DOHH2 (cell line): ENCODE measurements at regions not wholly inside any gene's neighbourhood (a gene's known extent, or its start where the extent isn't known, plus 50 kb on each side); places are given as distances from the start of the nearest gene placed in this dataset.

ENCODE experiments used
- H3F3A ChIP-seq: fragments of 200-600 bp; sonication (generic), shearing (Covaris generic); 2 replicates; pipeline ENCODE4 v1.6.0; 2016; ENCODE audit warnings: antibody characterized with exemption, mild to moderate bottlenecking; ENCODE audit not compliant: control insufficient read depth, insufficient read depth
- H3K27ac ChIP-seq: fragments of 200-600 bp; sonication (generic); 2 replicates; pipeline ENCODE4 v1.5.1; 2014; ENCODE audit warnings: low read depth, mild to moderate bottlenecking, low read length, moderate library complexity
- H3K27me3 ChIP-seq: fragments of 200-600 bp; sonication (generic); 2 replicates; pipeline ENCODE4 v1.6.1; 2014; ENCODE audit warnings: mild to moderate bottlenecking, low read length, mixed read lengths; ENCODE audit not compliant: control insufficient read depth
- H3K36me3 ChIP-seq: fragments of 200-600 bp; sonication (generic); 2 replicates; pipeline ENCODE4 v1.6.1; 2014; ENCODE audit warnings: mild to moderate bottlenecking, low read length, moderate library complexity, mixed read lengths; ENCODE audit not compliant: control insufficient read depth
- H3K4me1 ChIP-seq: fragments of 200-600 bp; sonication (generic); 2 replicates; pipeline ENCODE4 v1.6.1; 2014; ENCODE audit warnings: mild to moderate bottlenecking, low read length, mixed read lengths; ENCODE audit not compliant: control insufficient read depth
- H3K4me2 ChIP-seq: fragments of 200-600 bp; sonication (generic); 2 replicates; pipeline ENCODE4 v1.6.0; 2014; ENCODE audit warnings: mild to moderate bottlenecking, low read length, moderate library complexity
- H3K4me3 ChIP-seq: fragments of 200-600 bp; sonication (generic); 2 replicates; pipeline ENCODE4 v1.5.1; 2014; ENCODE audit warnings: mild to moderate bottlenecking, low read length, mixed read lengths
- H3K79me2 ChIP-seq: fragments of 200-600 bp; sonication (generic); 2 replicates; pipeline ENCODE4 v1.6.1; 2014; ENCODE audit warnings: mild to moderate bottlenecking, low read length, mixed read lengths; ENCODE audit not compliant: control insufficient read depth
- H3K9me2 ChIP-seq: fragments of 200-600 bp; sonication (generic); replicated peaks from 2 replicates; pipeline ENCODE4 v1.6.1; 2014; ENCODE audit warnings: mild to moderate bottlenecking, low read length, mixed read lengths; ENCODE audit not compliant: control insufficient read depth
- H3K9me3 ChIP-seq: fragments of 200-600 bp; sonication (generic); 2 replicates; pipeline ENCODE4 v1.6.1; 2014; ENCODE audit warnings: antibody characterized with exemption, low read length, mixed read lengths; ENCODE audit not compliant: control insufficient read depth, insufficient read depth
- H4K20me1 ChIP-seq: fragments of 200-600 bp; sonication (generic); 2 replicates; pipeline ENCODE4 v1.6.0; 2014; ENCODE audit warnings: low read depth, mild to moderate bottlenecking, antibody characterized with exemption, low read length, moderate library complexity; ENCODE audit not compliant: control insufficient read depth, insufficient read depth
- CTCF ChIP-seq: fragments of 200-600 bp; sonication (generic); IDR thresholded peaks from one replicate; pipeline ENCODE4 v1.5.1; 2014; ENCODE audit warnings: antibody characterized with exemption, mild to moderate bottlenecking, low read depth, low read length; ENCODE audit not compliant: poor library complexity, severe bottlenecking
- EZH2phosphoT487 ChIP-seq: fragments of 200-600 bp; sonication (generic); IDR thresholded peaks from 2 replicates; pipeline ENCODE4 v1.6.1; 2017; ENCODE audit warnings: borderline replicate concordance, mild to moderate bottlenecking, antibody characterized with exemption, low read length, moderate library complexity, mixed read lengths

GRCh38 chr4:179631321-179631720, 2189.1 kb upstream of the AGA start:
- no peak overlapping the region for H3K4me3 ChIP-seq
- H4K20me1 ChIP-seq: no peaks in the 10 kb centered on the region
- no peaks in the 10 kb centered on the region for H3F3A ChIP-seq
- no peaks in the 10 kb centered on the region for H3K36me3 ChIP-seq
- no peaks in the 10 kb centered on the region for H3K4me1 ChIP-seq
- H3K27ac ChIP-seq: no peak overlapping the region
- TF ChIP-seq EZH2phosphoT487: no peak
- TF ChIP-seq CTCF: no peak
- no peak overlapping the region for H3K4me2 ChIP-seq
- no peaks in the 10 kb centered on the region for H3K9me2 ChIP-seq
- H3K79me2 ChIP-seq: no peaks in the 10 kb centered on the region
- no peaks in the 10 kb centered on the region for H3K9me3 ChIP-seq
- no peaks in the 10 kb centered on the region for H3K27me3 ChIP-seq

- H3K27me3 ChIP-seq: no peaks in the 10 kb centered on the region
- no peak overlapping the region for H3K4me2 ChIP-seq
- no peak for TF ChIP-seq EZH2phosphoT487
- TF ChIP-seq CTCF: no peak
- H3K4me1 ChIP-seq: no peaks in the 10 kb centered on the region
- H3K9me3 ChIP-seq: no peaks in the 10 kb centered on the region
- no peaks in the 10 kb centered on the region for H3K79me2 ChIP-seq
- H3K9me2 ChIP-seq: no peaks in the 10 kb centered on the region
- H3K27ac ChIP-seq: no peak overlapping the region
- no peaks in the 10 kb centered on the region for H3F3A ChIP-seq
- H3K36me3 ChIP-seq: no peaks in the 10 kb centered on the region
- no peaks in the 10 kb centered on the region for H4K20me1 ChIP-seq
- no peak overlapping the region for H3K4me3 ChIP-seq
These were observed 2192.6 kb upstream of the AGA start for GRCh38 chr4:179634862-179635261.

GRCh38 chr4:179662522-179662921, 2220.3 kb upstream of the AGA start:
- no peak overlapping the region for H3K4me3 ChIP-seq
- H3K9me3 ChIP-seq: no peaks in the 10 kb centered on the region; the same call in 1 of the 2 replicates
- H3K79me2 ChIP-seq: no peaks in the 10 kb centered on the region
- no peak overlapping the region for H3K27ac ChIP-seq
- H3K4me1 ChIP-seq: no peaks in the 10 kb centered on the region
- H3K9me2 ChIP-seq: no peaks in the 10 kb centered on the region
- H3K27me3 ChIP-seq: no peaks in the 10 kb centered on the region
- H3K4me2 ChIP-seq: no peak overlapping the region
- no peaks in the 10 kb centered on the region for H3K36me3 ChIP-seq
- TF ChIP-seq CTCF: no peak
- TF ChIP-seq EZH2phosphoT487: no peak
- no peaks in the 10 kb centered on the region for H4K20me1 ChIP-seq
- no peaks in the 10 kb centered on the region for H3F3A ChIP-seq
